Kidney epithelial cell (primary cell): ENCODE measurements at regions not wholly inside any gene's neighbourhood (a gene's known extent, or its start where the extent isn't known, plus 50 kb on each side); places are given as distances from the start of the nearest gene placed in this dataset.
"Not testable (repeated sequence)": the region's sequence is repeated elsewhere in the genome, so short reads cannot be mapped to it uniquely, and the experiment has no call there.

Experiments used
- DNase-seq: peaks from one replicate; pipeline ENCODE4 v3.0.0-alpha.2; 2010; ENCODE audit warnings: low read depth
- H3K27me3 ChIP-seq: 2 replicates; pipeline ENCODE4 v1.6.0; 2011; ENCODE audit warnings: low read length; ENCODE audit not compliant: control insufficient read depth, insufficient read depth
- H3K36me3 ChIP-seq: 2 replicates; pipeline ENCODE4 v1.5.1; 2011; ENCODE audit warnings: low read length; ENCODE audit not compliant: control insufficient read depth, insufficient read depth
- H3K4me3 ChIP-seq: 2 replicates; pipeline ENCODE4 v1.5.1; 2011; ENCODE audit warnings: low read depth, mild to moderate bottlenecking, control low read depth, low read length
- CTCF ChIP-seq: IDR thresholded peaks from 2 replicates; pipeline ENCODE4 v1.5.1; 2011; ENCODE audit warnings: mild to moderate bottlenecking, moderate library complexity, low read length, control low read depth, inconsistent platforms; ENCODE audit not compliant: insufficient read depth, poor library complexity, severe bottlenecking

GRCh38 chr13:22925881-22926747 lies 254.7 kb upstream of the SGCG start:
- Histone ChIP-seq H3K27me3 (no peaks in the 10 kb centered on the region), H3K36me3 (no peaks in the 10 kb centered on the region), H3K4me3 (peak overlapping the region; percentile 57)
- DNase-seq, result peak; percentile 28
- no peak for TF ChIP-seq CTCF

- no peak for DNase-seq
- H3K4me3 ChIP-seq, result peak overlapping the region; percentile 57
- H3K36me3 ChIP-seq, result no peaks in the 10 kb centered on the region
- no peaks in the 10 kb centered on the region for H3K27me3 ChIP-seq
- no peak for TF ChIP-seq CTCF
Observed at GRCh38 chr13:22926748-22927400, 253.9 kb upstream of the SGCG start.

GRCh38 chr13:22927845-22928244 lies 252.9 kb upstream of the SGCG start:
- not testable (repeated sequence) for H3K36me3 ChIP-seq, H3K4me3 ChIP-seq, H3K27me3 ChIP-seq, DNase-seq

GRCh38 chr13:22929381-22930126 lies 251.2 kb upstream of the SGCG start:
- no peak for TF ChIP-seq CTCF
- Histone ChIP-seq H3K27me3 (no peaks in the 10 kb centered on the region), H3K36me3 (no peaks in the 10 kb centered on the region), H3K4me3 (no peak overlapping the region)
- no peak for DNase-seq

GRCh38 chr13:22931576-22931975 lies 249.2 kb upstream of the SGCG start:
- no peak for TF ChIP-seq CTCF
- DNase-seq, result no peak
- H3K4me3 ChIP-seq, result no peak overlapping the region
- no peaks in the 10 kb centered on the region for H3K36me3 ChIP-seq
- H3K27me3 ChIP-seq, result no peaks in the 10 kb centered on the region

- H3K27me3 ChIP-seq, DNase-seq, H3K36me3 ChIP-seq, H3K4me3 ChIP-seq: not testable (repeated sequence)
Observed at GRCh38 chr13:22932632-22933412, 248.0 kb upstream of the SGCG start.
